Activated T-cell treated with anti-CD3 and anti-CD28 coated beads for 4 hours (primary cell): ENCODE measurements at regions not wholly inside any gene's neighbourhood (a gene's known extent, or its start where the extent isn't known, plus 50 kb on each side); places are given as distances from the start of the nearest gene placed in this dataset.
A peak's percentile ranks its signal among the peaks of the same experiment; 100 is the strongest.

ENCODE experiments used
- DNase-seq: peaks from one replicate; pipeline ENCODE4 v3.0.0-alpha.2; 2020

DNA sequence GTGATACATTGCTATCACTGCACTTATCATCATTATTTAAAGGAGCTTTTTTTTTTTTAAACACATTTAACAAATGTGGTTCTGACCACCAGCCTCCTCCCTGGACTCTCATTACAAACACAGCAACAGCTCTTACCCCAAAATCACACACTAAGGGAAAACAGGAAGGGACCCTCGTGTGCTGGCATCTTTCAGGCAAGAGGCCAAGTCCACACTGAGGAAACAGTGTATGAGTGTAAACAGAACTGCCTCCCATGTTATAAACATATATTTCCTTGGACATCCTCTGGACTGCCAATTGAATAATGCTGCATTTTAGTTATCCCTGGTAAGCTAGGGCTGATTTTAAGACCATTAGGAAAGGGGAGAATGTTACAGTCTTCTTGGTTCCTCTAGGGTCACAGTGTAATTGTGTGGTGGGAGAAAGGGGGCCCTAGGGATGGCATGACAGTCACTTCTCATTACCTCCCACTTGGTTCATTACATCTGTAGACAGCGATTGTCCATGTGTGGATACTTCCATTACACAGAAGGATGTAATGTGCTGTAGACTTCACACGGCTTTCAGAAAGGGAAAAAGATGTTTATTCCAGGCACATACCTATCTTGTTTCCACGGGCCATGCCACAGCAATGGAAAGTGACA is 244.6 kb upstream of the TET2 start:
- DNase-seq = no peak

GRCh38 chr4:104905065-104905464 is 241.6 kb upstream of the TET2 start:
- DNase-seq = no peak

DNA sequence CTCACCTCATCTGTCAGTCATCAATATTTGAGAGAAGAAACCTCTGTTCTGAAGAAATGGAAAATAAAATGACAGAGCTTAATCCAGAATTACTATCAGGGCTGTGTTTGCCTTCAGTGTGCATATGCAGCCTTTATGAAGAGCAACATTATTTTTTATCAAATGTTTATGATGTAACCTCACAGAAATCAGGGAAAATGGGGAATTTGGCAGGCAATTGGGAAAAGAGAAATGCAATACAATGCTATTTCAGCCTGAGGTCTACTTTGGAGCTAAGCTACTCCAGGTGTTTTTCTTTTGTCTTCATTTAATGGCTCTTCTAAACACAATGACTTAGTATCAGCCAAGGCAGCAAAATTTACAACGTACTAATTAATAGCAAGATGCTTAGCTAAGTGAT is 241.1 kb upstream of the TET2 start:
- DNase-seq = no peak

- DNase-seq = no peak
Observed at GRCh38 chr4:104906276-104906675, 240.4 kb upstream of the TET2 start.

DNA sequence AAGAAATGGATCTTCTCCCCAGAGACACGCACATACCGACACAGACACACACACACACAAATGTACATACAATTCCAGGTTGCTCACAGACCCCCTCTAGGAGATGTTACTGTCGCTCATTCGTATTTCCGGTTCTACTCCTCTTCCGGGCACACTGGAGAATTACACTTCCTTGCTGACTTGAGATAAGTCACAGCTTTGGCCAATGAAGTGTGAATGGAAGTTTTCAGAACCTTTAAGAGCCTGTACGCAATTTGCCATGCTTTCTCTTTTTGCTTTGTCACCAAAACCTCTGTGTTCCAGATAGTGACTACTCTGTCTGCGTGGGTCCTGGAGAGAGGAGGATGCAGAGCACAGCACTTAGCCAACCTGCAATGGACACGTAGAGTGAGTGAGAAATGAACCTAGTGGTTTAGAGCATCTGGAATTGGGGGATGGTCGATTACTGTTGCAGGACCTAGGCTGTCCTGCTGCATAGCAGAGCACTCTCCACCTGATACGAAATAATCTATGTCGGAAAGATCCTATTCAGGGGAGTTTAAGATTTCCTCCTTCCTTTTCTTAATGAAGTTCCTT is 239.5 kb upstream of the TET2 start:
- DNase-seq = no peak

DNA sequence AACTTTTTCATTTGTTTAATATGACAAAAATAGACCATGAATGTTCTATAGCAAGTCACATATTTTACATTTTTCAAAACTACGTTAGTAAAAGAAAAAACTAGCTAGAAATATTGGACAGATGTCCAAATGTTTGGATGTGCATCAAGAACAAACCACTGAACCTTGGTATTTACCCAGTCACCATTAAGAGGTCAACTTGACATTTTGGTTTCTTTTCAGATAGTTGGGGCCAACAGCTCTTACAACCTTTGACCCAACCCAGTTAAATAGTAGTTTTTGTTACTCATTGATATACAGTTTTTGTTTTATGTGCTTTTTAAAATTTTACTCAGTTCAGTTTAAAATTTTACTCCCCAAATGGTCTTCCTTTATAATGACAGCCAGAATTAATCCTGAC is 238.7 kb upstream of the TET2 start:
- DNase-seq = no peak

DNA sequence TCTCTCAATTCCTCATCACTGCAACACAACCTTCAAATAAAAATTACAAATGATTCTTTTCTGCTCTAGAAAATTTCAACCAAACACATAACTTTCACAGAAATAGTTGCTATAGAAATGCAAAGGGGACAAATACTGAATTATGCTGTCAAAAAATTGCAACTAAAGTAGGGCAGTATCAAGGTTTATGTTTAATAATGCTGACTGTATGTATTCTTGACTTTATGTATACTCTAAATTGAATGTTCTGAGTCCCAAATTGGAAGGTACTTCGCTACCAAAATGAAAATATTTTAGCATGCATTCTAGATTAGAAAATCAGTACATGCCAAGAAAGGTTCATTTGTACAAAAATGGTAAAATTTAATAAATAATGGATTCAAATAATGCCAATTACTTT is 237.3 kb upstream of the TET2 start:
- no peak for DNase-seq

DNA sequence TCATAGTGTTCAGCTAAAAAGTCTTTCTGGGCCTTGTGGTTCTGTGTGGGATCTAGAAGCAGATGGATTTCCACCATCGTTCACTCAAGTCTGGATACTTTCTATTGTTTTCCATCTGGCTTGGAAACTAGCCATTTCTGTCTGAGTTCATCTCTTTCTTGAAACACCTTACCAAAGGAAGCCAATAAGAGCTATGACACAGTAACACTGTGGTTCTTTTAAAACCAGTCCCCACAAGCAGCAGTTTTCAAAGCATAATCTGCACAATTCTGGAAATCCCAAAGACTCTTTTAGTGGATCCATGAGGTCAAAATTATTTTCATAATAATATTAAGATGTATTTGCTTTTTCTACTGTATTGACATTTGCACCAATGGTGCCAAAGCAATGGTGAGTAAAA is 234.2 kb upstream of the TET2 start:
- DNase-seq = no peak

DNA sequence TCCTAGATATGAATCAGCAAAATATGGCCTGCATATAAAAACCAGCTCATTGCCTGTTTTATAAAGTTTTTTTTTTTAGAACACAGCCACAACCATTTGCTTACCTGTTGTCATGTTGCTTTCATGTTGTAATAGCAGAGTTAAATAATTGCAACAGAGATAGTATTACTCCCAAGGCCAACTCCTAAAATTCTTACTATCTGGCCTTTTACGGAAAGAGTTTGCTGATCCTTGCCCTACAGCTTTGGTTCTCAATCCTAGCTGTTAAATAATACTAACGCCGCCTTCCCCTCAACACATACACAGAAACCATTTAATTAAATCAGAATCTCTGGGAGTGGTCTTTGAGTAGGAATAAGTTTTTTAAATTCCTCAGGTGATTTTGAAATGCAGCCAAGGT is 231.3 kb upstream of the TET2 start:
- DNase-seq = no peak

- no peak for DNase-seq
Observed at GRCh38 chr4:104915864-104916263, 230.8 kb upstream of the TET2 start.

DNA sequence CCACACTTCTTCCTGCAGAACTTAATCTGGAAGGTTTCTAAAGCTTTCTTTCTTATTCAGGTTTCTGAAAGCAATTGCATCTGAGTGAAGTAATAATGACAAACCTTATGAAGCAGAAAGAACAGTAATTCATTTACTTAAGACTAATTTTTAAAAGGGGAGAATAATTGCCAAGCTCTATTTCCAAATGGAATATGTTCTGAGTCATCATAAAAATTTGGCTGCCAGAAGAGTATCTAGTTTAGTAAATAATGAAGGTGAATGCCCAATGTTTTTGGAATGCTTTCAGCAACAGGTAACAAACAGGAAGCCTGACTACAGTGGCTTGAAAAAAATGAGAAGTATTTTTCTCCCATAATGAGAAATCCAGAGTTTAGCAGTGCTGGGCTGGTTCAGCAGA is 227.3 kb upstream of the TET2 start:
- no peak for DNase-seq

GRCh38 chr4:104930298-104930697 is 216.4 kb upstream of the TET2 start:
- no peak for DNase-seq

- peak; percentile 8 for DNase-seq
Observed at GRCh38 chr4:104930745-104931736, 215.6 kb upstream of the TET2 start.

DNA sequence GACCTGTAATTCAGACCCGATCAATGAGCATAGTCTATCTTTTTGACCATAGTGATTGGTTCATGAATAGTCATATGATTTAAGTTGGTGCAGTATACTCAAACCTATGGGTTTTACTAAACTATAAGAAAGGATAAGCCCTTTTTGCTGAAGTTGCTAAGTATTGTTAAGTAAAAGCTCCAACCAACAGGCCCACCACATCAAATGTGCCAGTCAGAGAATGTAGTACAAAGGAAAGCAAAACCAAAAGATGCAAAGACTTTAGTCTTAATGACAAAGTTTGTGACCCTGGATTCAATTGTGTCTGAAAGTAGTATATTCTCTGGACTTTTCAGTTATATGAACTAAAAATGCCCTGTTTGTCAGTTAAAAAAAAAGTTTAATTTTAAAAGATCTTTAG is 208.1 kb upstream of the TET2 start:
- no peak for DNase-seq

GRCh38 chr4:104940927-104941326 is 205.7 kb upstream of the TET2 start:
- no peak for DNase-seq

GRCh38 chr4:104941661-104942062 is 205.0 kb upstream of the TET2 start:
- no peak for DNase-seq

- no peak for DNase-seq
Observed at GRCh38 chr4:104942990-104943743, 203.5 kb upstream of the TET2 start.

DNA sequence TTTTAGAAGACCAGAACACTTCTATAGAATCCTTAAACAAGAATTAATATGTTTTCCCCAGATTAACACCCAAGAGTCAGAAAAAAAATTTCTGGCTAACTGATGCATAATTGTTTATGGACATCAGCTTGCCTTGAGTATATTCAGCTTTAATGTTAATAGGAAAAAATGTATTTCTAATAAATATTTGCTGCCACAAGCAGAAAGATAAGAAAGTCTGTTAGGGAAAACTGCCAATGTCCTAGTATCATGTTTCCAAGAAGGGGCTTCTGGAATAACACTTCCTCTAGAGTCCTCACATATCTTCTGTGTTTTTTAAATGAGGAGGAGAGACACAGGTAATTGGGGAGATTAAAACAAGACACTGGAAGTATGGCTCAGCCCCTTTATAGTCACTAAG is 202.1 kb upstream of the TET2 start:
- no peak for DNase-seq

GRCh38 chr4:104964410-104965175 is 182.1 kb upstream of the TET2 start:
- DNase-seq = no peak

DNA sequence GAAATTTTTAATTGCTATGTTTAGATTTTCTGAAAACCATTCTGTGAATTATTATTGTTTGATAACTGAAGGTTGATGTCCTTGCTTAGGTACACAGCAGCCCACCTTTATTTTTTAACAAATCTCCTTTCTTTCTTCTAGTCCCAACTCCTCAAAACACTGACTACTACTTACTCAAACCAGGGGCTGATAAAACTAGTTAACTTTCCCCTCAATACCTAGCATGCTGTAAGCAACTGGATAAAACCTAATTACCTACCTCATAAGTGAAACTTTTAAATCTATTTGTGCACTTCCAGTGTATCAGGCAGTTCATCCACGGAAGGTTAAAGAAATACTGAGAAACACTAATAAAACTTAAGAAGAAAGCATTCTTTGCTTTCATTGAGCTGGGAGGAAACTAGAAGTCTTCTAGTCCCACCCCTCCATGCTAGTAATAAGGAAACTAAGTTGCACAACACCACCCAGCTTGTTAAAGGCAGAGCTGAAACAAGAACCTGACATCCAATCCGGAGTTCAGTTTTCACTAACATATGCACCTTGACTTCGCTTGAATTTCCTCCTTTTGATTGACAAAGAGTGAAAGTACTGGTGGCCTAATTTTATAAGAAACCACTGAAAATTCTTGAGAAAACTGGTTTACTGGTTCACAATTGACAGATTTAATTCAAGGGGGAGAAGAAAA is 180.2 kb upstream of the TET2 start:
- no peak for DNase-seq

DNA sequence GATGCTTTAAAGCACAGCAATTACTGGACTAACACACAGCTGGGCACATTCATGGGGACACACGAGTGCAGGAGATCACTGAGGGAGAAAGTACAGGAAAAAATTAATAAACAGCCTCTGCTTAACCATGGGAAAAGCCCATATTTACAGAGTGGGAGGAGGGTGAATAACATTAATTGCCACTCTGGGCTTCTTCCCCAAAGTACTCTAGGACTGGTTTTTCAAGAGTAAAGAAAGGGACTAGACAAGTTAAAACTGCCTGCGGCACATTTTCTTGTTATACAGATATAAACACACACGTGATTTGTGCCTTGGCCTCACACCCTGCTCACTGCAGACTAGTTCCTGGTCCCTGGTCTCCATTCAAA is 179.7 kb upstream of the TET2 start:
- DNase-seq = no peak
